ENCODE measurements at regions not wholly inside any gene's neighbourhood (a gene's known extent, or its start where the extent isn't known, plus 50 kb on each side); places are given as distances from the start of the nearest gene placed in this dataset.

- TF ChIP-seq POLR2A (IDR thresholded peaks at IDR 0.05): no peak
- no peak for TF ChIP-seq CTCF (IDR thresholded peaks at IDR 0.05)
Measured at GRCh38 chr17:62189377-62189776, 124.3 kb upstream of the MED13 start.
